ENCODE measurements at regions not wholly inside any gene's neighbourhood (a gene's known extent, or its start where the extent isn't known, plus 50 kb on each side); places are given as distances from the start of the nearest gene placed in this dataset.

DNA sequence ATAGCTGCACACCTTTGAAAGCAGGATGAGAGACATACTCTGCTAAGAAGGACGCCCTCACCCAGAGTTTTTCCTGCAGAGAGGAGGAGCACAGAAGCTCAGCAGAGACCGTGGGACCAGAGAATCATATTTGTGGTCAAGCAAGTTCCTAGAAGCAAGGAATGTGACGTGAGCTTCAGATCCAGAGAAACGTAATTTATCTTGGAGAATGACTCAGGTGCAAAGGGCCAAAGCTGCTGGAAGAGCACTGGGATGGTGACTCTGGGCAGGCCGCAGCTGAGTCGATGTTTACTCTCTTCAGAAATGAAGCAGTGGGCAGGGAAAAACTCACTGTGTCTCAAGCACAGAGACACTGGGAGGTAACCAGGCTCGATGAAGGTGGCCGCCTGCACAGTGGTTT is 50.1 kb upstream of the IGFBP2 start:
- TF ChIP-seq POLR2A (IDR thresholded peaks at IDR 0.05; ENCODE audit: low read length) (no peak), GATA1 (IDR thresholded peaks at IDR 0.05; ENCODE audit: low read depth, low read length) (no peak)

All from erythroblast (primary cell).